K562 (cell line): ENCODE measurements at regions not wholly inside any gene's neighbourhood (a gene's known extent, or its start where the extent isn't known, plus 50 kb on each side); places are given as distances from the start of the nearest gene placed in this dataset.
A peak's percentile ranks its signal among the peaks of the same experiment; 100 is the strongest.

Experiments used
- ATAC-seq: fragments of 200-7000 bp; cut with Tn5 transposase; 3 replicates; pipeline ENCODE4 v1.9.1; 2020; ENCODE audit warnings: moderate library complexity
- BruUV-seq: library from RNA; stranded (reverse); fragments of 400-500 nt; replicated peaks from 2 replicates; lab custom pipeline; 2021; lab: Mats Ljungman, UMichigan
- CTCF ChIA-PET: fragments of 300-600 bp; formaldehyde crosslinking; extraction: SDS; loops from one replicate; lab custom pipeline; 2021; ENCODE audit warnings: low intra/inter-chr PET ratio; lab: Yijun Ruan, JAX
- POLR2A ChIA-PET: fragments of 300-600, 350-650 bp; sonication (Branson Sonifier 250); formaldehyde crosslinking; extraction: SDS; loops from one replicate; lab custom pipeline; 2021; ENCODE audit warnings: antibody characterized with exemption, inconsistent platforms; lab: Yijun Ruan, JAX
- DNase-seq, 4 experiments: peaks; one replicate each; pipeline versions ENCODE4 v3.0.0 to v3.0.0-alpha.2; 2011 to 2018; ENCODE audit warnings: low spot score in 3 of 4, mixed read lengths in 3 of 4; ENCODE audit errors: extremely low read depth in 1 of 4
- FAIRE-seq: peaks from 2 replicates; lab custom pipeline; 2011; peaks lifted over from hg19 to GRCh38; lab: Jason Lieb, UNC
- H2AFZ ChIP-seq: 2 replicates; pipeline ENCODE4 v1.6.0; 2011; ENCODE audit warnings: low read depth, low read length, control low read depth, inconsistent platforms
- H3K27ac ChIP-seq: fragments of 200-600 bp; 3 replicates; pipeline ENCODE4 v1.8.0; 2011; ENCODE audit warnings: low read depth, mild to moderate bottlenecking, control low read depth, inconsistent platforms, low read length, moderate library complexity, mixed read lengths; ENCODE audit errors: extremely low read depth
- H3K27me3 ChIP-seq, 2 experiments: fragments of 300-600 bp in 1 of 2; 2 replicates in 1 of 2; 3 replicates in 1 of 2; pipeline versions ENCODE4 v1.6.0 to v1.8.0; 2011; ENCODE audit warnings: inconsistent platforms in 2 of 2, low read length in 2 of 2, mild to moderate bottlenecking in 1 of 2, mixed read lengths in 1 of 2, moderate library complexity in 1 of 2; ENCODE audit not compliant: control insufficient read depth in 2 of 2, insufficient read depth in 2 of 2
- H3K36me3 ChIP-seq: fragments of 300-600 bp; 3 replicates; pipeline ENCODE4 v1.8.0; 2011; ENCODE audit warnings: mild to moderate bottlenecking, low read length, inconsistent platforms; ENCODE audit not compliant: control insufficient read depth, insufficient read depth
- H3K4me1 ChIP-seq, 2 experiments: fragments of 200-600 bp in 1 of 2; replicated peaks in 1 of 2; 2 replicates in 1 of 2; 3 replicates in 1 of 2; pipeline versions ENCODE4 v1.5.1 to v1.8.0; 2011; ENCODE audit warnings: inconsistent platforms in 2 of 2, low read length in 2 of 2, mild to moderate bottlenecking in 1 of 2, mixed read lengths in 1 of 2, moderate library complexity in 1 of 2; ENCODE audit not compliant: control insufficient read depth in 2 of 2, insufficient read depth in 2 of 2
- H3K4me2 ChIP-seq: 2 replicates; pipeline ENCODE4 v1.6.1; 2011; ENCODE audit warnings: low read length, control low read depth, inconsistent platforms, mixed read lengths; ENCODE audit not compliant: insufficient read depth
- H3K4me3 ChIP-seq: fragments of 200-600 bp; sonication (generic), shearing (Covaris generic); 2 replicates; pipeline ENCODE4 v1.5.1; 2016; ENCODE audit warnings: control low read depth, inconsistent platforms
- H3K79me2 ChIP-seq: fragments of 200-600 bp; 3 replicates; pipeline ENCODE4 v1.8.0; 2011; ENCODE audit warnings: low read length, inconsistent platforms; ENCODE audit not compliant: control insufficient read depth, insufficient read depth
- H3K9ac ChIP-seq, 2 experiments: 2 replicates each; pipeline versions ENCODE4 v1.6.0 to v1.6.1; 2011; ENCODE audit warnings: low read depth in 2 of 2, low read length in 2 of 2, control low read depth in 1 of 2, inconsistent platforms in 1 of 2, mild to moderate bottlenecking in 1 of 2, mixed read lengths in 1 of 2; ENCODE audit not compliant: insufficient read depth in 1 of 2
- H3K9me1 ChIP-seq: one replicate; pipeline ENCODE4 v1.6.0; 2011; ENCODE audit warnings: inconsistent platforms, mild to moderate bottlenecking, low read length, moderate library complexity; ENCODE audit not compliant: control insufficient read depth, insufficient read depth
- H3K9me3 ChIP-seq: replicated peaks from 2 replicates; pipeline ENCODE4 v1.5.1; 2011; ENCODE audit warnings: low read depth, low read length, inconsistent platforms; ENCODE audit not compliant: control insufficient read depth, insufficient read depth
- H4K20me1 ChIP-seq: replicated peaks from 2 replicates; pipeline ENCODE4 v1.6.1; 2011; ENCODE audit warnings: low read length, inconsistent platforms, mixed read lengths; ENCODE audit not compliant: control insufficient read depth, insufficient read depth
- FUS ChIP-seq: fragments of 200-400 bp; formaldehyde crosslinking; optimal IDR thresholded peaks from 2 replicates; pipeline ENCODE3; 2017; ENCODE audit warnings: low read depth, low read length
- RAD21 ChIP-seq, 2 experiments: fragments of 250-450 bp in 1 of 2; fragments of 450-650 bp in 1 of 2; sonication (Bioruptor Pico) in 1 of 2; formaldehyde crosslinking in 1 of 2; IDR thresholded peaks in 1 of 2; conservative IDR thresholded peaks in 1 of 2; 2 replicates each; pipeline versions ENCODE4 v1.4.0 to v1.8.0; 2020 to 2022; ENCODE audit warnings: mild to moderate bottlenecking in 2 of 2, moderate library complexity in 1 of 2
- SIRT6 ChIP-seq: IDR thresholded peaks from one replicate; pipeline ENCODE4 v1.6.1; 2012; ENCODE audit warnings: low read depth, mild to moderate bottlenecking, control low read depth, inconsistent platforms, low read length, moderate library complexity
- SOX6 ChIP-seq: fragments of 450-650 bp; IDR thresholded peaks from 2 replicates; pipeline ENCODE4 v1.6.1; 2014; ENCODE audit warnings: mild to moderate bottlenecking
- ZNF263 ChIP-seq: sonication (generic); formaldehyde crosslinking; IDR thresholded peaks from 2 replicates; pipeline ENCODE4 v1.8.0; 2022; ENCODE audit warnings: mild to moderate bottlenecking, missing genetic modification reagents, borderline replicate concordance
- ZNF699 ChIP-seq: fragments of 250-450 bp; sonication (Bioruptor Pico); IDR thresholded peaks from 2 replicates; pipeline ENCODE4 v1.8.0; 2021; ENCODE audit warnings: mild to moderate bottlenecking, moderate library complexity; ENCODE audit not compliant: insufficient replicate concordance
- WGBS: fragments of 100-300 bp; shearing (Covaris generic); methylation state at CpG from one replicate; pipeline ENCODE4 v1.1.6; 2016; ENCODE audit warnings: low coverage, mixed read lengths; ENCODE audit not compliant: insufficient coverage; ENCODE audit errors: missing lambda C conversion rate; 5-methylcytosine and 5-hydroxymethylcytosine counted together
- in situ Hi-C: fragments of 300-500 bp; cut with MboI; formaldehyde crosslinking; loops from 4 replicates; pipeline ENCODE4 v1.15.0; 2018; ENCODE audit warnings: inconsistent platforms, mixed read lengths
- intact Hi-C: fragments of 100-400 bp; cut with micrococcal nuclease; formaldehyde crosslinking; loops from 2 replicates; pipeline ENCODE4 v1.14.2; 2022
- TF ChIP-seq, protein P1 (sequence below), 2 experiments: fragments of 250-450 bp in 1 of 2; fragments of 450-650 bp in 1 of 2; sonication (Bioruptor Pico) in 1 of 2; IDR thresholded peaks; 2 replicates each; pipeline versions ENCODE4 v1.6.1 to v1.8.0; 2016 to 2021; ENCODE audit warnings: mild to moderate bottlenecking in 2 of 2, moderate library complexity in 2 of 2, missing compliant biosample characterization in 1 of 2, missing genetic modification characterization in 1 of 2
- TF ChIP-seq, protein P2 (sequence below), 3 experiments: IDR thresholded peaks in 2 of 3; conservative IDR thresholded peaks in 1 of 3; 2 replicates each; pipeline ENCODE4 v1.5.1; 2011 to 2012; ENCODE audit warnings: low read length in 3 of 3, mild to moderate bottlenecking in 3 of 3, control low read depth in 2 of 3, improper control_type of control experiment in 1 of 3, inconsistent platforms in 1 of 3, low read depth in 1 of 3, mixed read lengths in 1 of 3, moderate library complexity in 1 of 3; ENCODE audit not compliant: insufficient read depth in 2 of 3
- TF ChIP-seq, protein P3 (sequence below): fragments of 450-650 bp; IDR thresholded peaks from 2 replicates; pipeline ENCODE4 v1.6.1; 2016; ENCODE audit warnings: antibody characterized with exemption
- TF ChIP-seq, protein P4 (sequence below): fragments of 250-450 bp; sonication (Bioruptor Pico); IDR thresholded peaks from 2 replicates; pipeline ENCODE4 v1.5.0; 2021

DNA sequence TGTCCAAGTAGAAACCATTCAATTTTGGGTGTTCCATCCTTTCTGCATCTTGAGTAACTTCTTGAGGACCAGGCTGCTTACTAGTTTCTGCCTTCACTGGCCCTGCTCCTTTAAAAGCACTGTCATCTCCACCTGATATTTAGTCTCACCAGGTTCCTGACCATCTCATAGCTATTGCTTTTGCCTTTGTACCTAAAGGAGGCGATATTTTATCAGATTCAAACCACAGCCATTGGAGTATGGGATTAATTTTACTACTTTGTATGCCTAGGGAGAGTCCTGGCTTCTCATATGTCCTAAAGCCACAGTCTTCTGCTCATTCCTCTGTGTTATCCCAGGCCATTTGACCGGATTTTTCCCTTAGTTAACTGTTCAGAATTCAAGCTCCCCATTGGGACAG lies 51.8 kb upstream of the RFX7 start:
- no peak for FAIRE-seq
- WGBS = 18% methylated on average over 2 of the region's 2 CpGs
- H3K9ac ChIP-seq = no peak overlapping the region
- H3K9me1 ChIP-seq = no peaks in the 10 kb centered on the region
- in situ Hi-C loops (no loop called here), intact Hi-C loops (no loop called here)
- TF ChIP-seq RAD21 (CRISPR knock-in tag; conservative IDR thresholded peaks at IDR 0.05 in 1 of 2, IDR thresholded peaks at IDR 0.05 in 1 of 2) = peak in 1 of 2 experiments; percentile 37; a peak in 1 of 4 replicates
- no peak for TF ChIP-seq SIRT6
- TF ChIP-seq, protein P1, sequence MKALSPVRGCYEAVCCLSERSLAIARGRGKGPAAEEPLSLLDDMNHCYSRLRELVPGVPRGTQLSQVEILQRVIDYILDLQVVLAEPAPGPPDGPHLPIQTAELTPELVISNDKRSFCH (CRISPR knock-in tag; IDR thresholded peaks at IDR 0.05) = no peak
- TF ChIP-seq, protein P1 (tag; IDR thresholded peaks at IDR 0.05) = no peak
- TF ChIP-seq, protein P2, sequence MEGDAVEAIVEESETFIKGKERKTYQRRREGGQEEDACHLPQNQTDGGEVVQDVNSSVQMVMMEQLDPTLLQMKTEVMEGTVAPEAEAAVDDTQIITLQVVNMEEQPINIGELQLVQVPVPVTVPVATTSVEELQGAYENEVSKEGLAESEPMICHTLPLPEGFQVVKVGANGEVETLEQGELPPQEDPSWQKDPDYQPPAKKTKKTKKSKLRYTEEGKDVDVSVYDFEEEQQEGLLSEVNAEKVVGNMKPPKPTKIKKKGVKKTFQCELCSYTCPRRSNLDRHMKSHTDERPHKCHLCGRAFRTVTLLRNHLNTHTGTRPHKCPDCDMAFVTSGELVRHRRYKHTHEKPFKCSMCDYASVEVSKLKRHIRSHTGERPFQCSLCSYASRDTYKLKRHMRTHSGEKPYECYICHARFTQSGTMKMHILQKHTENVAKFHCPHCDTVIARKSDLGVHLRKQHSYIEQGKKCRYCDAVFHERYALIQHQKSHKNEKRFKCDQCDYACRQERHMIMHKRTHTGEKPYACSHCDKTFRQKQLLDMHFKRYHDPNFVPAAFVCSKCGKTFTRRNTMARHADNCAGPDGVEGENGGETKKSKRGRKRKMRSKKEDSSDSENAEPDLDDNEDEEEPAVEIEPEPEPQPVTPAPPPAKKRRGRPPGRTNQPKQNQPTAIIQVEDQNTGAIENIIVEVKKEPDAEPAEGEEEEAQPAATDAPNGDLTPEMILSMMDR (IDR thresholded peaks at IDR 0.05 in 2 of 3, conservative IDR thresholded peaks at IDR 0.05 in 1 of 3; ENCODE audit: insufficient read depth in 2 of 3, low read depth in 1 of 3, low read length in 3 of 3) = 0 out of 6 replicates have a peak, but pooled peaks of 1 of the 3 experiments have one; percentile 1
- no peak for TF ChIP-seq SOX6
- TF ChIP-seq, protein P3, sequence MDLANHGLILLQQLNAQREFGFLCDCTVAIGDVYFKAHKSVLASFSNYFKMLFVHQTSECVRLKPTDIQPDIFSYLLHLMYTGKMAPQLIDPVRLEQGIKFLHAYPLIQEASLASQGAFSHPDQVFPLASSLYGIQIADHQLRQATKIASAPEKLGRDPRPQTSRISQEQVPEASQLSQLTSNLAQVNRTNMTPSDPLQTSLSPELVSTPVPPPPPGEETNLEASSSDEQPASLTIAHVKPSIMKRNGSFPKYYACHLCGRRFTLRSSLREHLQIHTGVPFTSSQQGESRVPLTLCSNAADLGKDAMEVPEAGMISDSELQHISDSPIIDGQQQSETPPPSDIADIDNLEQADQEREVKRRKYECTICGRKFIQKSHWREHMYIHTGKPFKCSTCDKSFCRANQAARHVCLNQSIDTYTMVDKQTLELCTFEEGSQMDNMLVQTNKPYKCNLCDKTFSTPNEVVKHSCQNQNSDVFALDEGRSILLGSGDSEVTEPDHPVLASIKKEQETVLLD = no peak
- TF ChIP-seq, protein P4, sequence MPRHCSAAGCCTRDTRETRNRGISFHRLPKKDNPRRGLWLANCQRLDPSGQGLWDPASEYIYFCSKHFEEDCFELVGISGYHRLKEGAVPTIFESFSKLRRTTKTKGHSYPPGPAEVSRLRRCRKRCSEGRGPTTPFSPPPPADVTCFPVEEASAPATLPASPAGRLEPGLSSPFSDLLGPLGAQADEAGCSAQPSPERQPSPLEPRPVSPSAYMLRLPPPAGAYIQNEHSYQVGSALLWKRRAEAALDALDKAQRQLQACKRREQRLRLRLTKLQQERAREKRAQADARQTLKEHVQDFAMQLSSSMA (CRISPR knock-in tag) = no peak
- TF ChIP-seq ZNF263 (CRISPR knock-in tag) = no peak
- TF ChIP-seq FUS = no peak
- no peak for TF ChIP-seq ZNF699 (CRISPR knock-in tag)
- BruUV-seq = no TSS peak
- H3K27me3 ChIP-seq = no peaks in the 10 kb centered on the region
- no peak overlapping the region for H3K4me2 ChIP-seq
- DNase-seq = no peak
- H3K4me3 ChIP-seq = no peak overlapping the region
- H4K20me1 ChIP-seq = no peaks in the 10 kb centered on the region
- H3K4me1 ChIP-seq = peaks cover 0 to 5% of the 10 kb centered on the region in 2 experiments; a peak in 2 of 5 replicates
- no peak overlapping the region for H3K27ac ChIP-seq
- no peak for ATAC-seq
- POLR2A ChIA-PET = interaction anchor here (0.6 kb wide), 1 partner anchor 36 kb away, joined by 4 read pairs; no protein-coding TSS in a partner anchor
- no peaks in the 10 kb centered on the region for H3K9me3 ChIP-seq
- no peaks in the 10 kb centered on the region for H3K79me2 ChIP-seq
- no peaks in the 10 kb centered on the region for H3K36me3 ChIP-seq
- H2AFZ ChIP-seq = no peak overlapping the region
- CTCF ChIA-PET = no interaction called here
